Heart right ventricle (tissue), 16 donors: ENCODE measurements at regions not wholly inside any gene's neighbourhood (a gene's known extent, or its start where the extent isn't known, plus 50 kb on each side); places are given as distances from the start of the nearest gene placed in this dataset.
"Not testable (repeated sequence)": the region's sequence is repeated elsewhere in the genome, so short reads cannot be mapped to it uniquely, and the experiment has no call there.

Experiments used
- ATAC-seq, 8 donors: fragments of 200-7000 bp; cut with Tn5 transposase; one replicate each; pipeline ENCODE4 v1.9.1; 2020; ENCODE audit warnings: mild to moderate bottlenecking in 8 of 8, moderate library complexity in 8 of 8, moderate number of reproducible peaks in 1 of 8
- DNase-seq, 2 donors: peaks; one replicate each; pipeline ENCODE4 v3.0.0-alpha.2; 2020
- H3K27ac ChIP-seq, 10 donors: fragments of 200-600 bp; sonication (generic) in 2 of 10; one replicate each; pipeline versions ENCODE4 v1.5.0 to v1.8.0; 2020 to 2022; ENCODE audit warnings: mild to moderate bottlenecking in 3 of 10
- H3K27me3 ChIP-seq, 7 donors: fragments of 200-600 bp; one replicate each; pipeline ENCODE4 v1.8.0; 2021 to 2022; ENCODE audit warnings: mild to moderate bottlenecking in 2 of 7
- H3K36me3 ChIP-seq, 9 donors: fragments of 200-600 bp; sonication (generic) in 1 of 9; one replicate each; pipeline versions ENCODE4 v1.5.0 to v1.8.0; 2020 to 2022; ENCODE audit warnings: mild to moderate bottlenecking in 2 of 9
- H3K4me1 ChIP-seq, 9 donors: fragments of 200-600 bp; sonication (generic) in 1 of 9; one replicate each; pipeline versions ENCODE4 v1.5.0 to v1.8.0; 2020 to 2022; ENCODE audit warnings: mild to moderate bottlenecking in 4 of 9
- H3K4me3 ChIP-seq, 10 donors: fragments of 200-600 bp; sonication (generic) in 2 of 10; one replicate each; pipeline versions ENCODE4 v1.5.0 to v1.8.0; 2020 to 2022; ENCODE audit warnings: mild to moderate bottlenecking in 7 of 10, moderate library complexity in 2 of 10
- H3K9me3 ChIP-seq, 11 donors: fragments of 200-600 bp in 10 of 11; sonication (generic) in 2 of 11; one replicate each; pipeline versions ENCODE4 v1.5.0 to v1.8.0; 2013 to 2022; ENCODE audit warnings: mild to moderate bottlenecking in 2 of 11, control low read depth in 1 of 11, moderate library complexity in 1 of 11
- WGBS, 2 donors: extraction: QIAGEN DNeasy Blood & Tissue Kit; methylation state at CpG; one replicate each; pipeline ENCODE4 v1.1.7; 2013; ENCODE audit warnings: inconsistent platforms in 1 of 2; 5-methylcytosine and 5-hydroxymethylcytosine counted together
- intact Hi-C, 10 donors: fragments of 100-400 bp; cut with DNase I; formaldehyde crosslinking; loops; one replicate each; pipeline versions ENCODE4 v1.11.1 to v1.14.2; 2022
- donor health status: Arrhythmogenic right ventricular cardiomyopathy.
- donor health status: ischemic (EF 13 %, LVEDD 7.1; RV severe dilation, severe dysfunction).
- donor health status: healthy with polysubstance abuse.
- donor health status: DM: no; HTN: yes; CAD: no.
- donor health status: DM: no; HTN: no; CAD: no.
- donor health status: ischemic (EF 25% LVEDD 6.9; RV normal size, moderate dysfunction).
- donor health status: ischemic (EF 25% LVEDD 5.7; RV mildly dilated, moderate dysfunction).
- donor health status: healthy.
- donor health status: DM: yes; HTN: yes; CAD: no.
- donor health status: Ischemic cardiomyopathy.
- donor health status: ischemic (EF 35%, LVEDD 5.7; RV mildly dilated, moderate dysfunction).
- donor health status: nonischemic (EF 11% LVEDD 7.7; RV severe dilation, severe dysfunction).
- donor health status: DM: yes; HTN: yes; CAD: no.
- donor health status: PGD.
- donor health status: ischemic (EF 29% LVEDD 5.4; RV normal size, mild dysfunction).
- donor health status: nonischemic (EF 23%, LVEDD 6.1; RV moderate dilation, normal function).

DNA sequence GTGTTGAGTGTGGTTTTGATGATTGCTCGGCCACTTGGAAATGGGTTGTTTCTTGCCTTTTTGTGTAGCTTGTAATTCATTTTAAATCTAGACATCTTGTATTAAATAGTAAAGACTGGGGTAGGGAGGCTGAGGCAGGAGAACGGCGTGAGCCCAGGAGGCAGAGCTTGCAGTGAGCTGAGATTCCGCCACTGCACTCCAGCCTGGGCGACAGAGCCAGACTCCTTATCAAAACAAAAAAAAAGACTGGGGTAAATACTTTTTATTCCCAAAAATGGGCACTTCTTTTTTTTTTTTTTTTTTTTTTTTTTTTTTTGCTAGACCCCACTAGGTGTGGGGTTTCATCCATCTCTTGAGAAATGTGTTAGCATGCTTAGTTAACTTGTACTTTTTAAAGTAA is 258.8 kb upstream of the FAM240B start:
- H3K27ac ChIP-seq, H3K27me3 ChIP-seq, DNase-seq, ATAC-seq, H3K4me1 ChIP-seq, H3K36me3 ChIP-seq, H3K9me3 ChIP-seq, H3K4me3 ChIP-seq, intact Hi-C loops: not testable (repeated sequence)
- WGBS, 2 donors = 95 to 96% methylated on average over 3 to 4 of the region's 5 CpGs

- H3K9me3 ChIP-seq, H3K4me1 ChIP-seq, intact Hi-C loops, DNase-seq, H3K27me3 ChIP-seq, H3K36me3 ChIP-seq, H3K27ac ChIP-seq, H3K4me3 ChIP-seq: not testable (repeated sequence)
- WGBS, 2 donors = 47 to 52% methylated on average over 3 of the region's 5 CpGs
- ATAC-seq = peak in 3 of 8 donors; percentile 20 to 42 (median 41)
Observed at GRCh38 chr9:38969480-38969879, 249.5 kb upstream of the FAM240B start.

DNA sequence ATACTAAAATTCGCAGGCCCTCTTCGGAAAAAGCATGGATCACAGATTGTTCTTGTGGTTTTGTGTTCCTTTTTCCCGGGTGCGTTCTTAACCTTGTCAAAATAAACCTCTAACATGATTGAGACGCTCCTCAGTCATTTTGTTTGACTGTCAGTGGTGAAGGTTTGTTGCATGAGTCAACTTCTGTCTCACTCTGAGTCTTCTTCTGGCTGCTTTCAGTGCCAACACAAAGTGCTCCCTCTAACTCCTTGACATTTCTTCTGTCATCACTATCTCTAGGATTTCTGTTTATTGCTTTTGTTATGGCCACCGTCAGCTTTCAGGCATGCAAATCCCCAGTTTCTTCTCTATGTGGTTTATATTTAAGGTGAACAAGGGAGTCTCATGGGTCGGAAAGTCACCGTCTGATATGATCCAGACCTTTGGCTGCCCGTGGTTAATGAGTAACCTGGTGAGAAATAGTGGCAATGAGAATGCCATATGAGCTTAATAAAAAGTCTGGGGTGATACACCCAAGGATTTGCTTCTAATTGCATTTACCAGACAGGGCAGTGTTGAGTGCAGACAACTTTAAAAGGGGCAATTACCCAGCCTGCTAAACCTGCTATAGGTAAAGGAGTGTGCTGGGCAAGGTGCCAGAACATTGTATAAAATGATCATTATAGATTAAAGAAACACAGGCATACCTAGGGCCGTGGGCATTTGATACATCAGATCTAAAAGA is 248.9 kb upstream of the FAM240B start:
- DNase-seq, intact Hi-C loops, H3K27me3 ChIP-seq, H3K9me3 ChIP-seq, H3K27ac ChIP-seq, H3K4me1 ChIP-seq, H3K4me3 ChIP-seq, H3K36me3 ChIP-seq: not testable (repeated sequence)
- 32 to 62% methylated on average over 5 of the region's 10 CpGs for WGBS, 2 donors
- ATAC-seq = peak in 3 of 8 donors; percentile 25 to 68 (median 49)

GRCh38 chr9:38967866-38968265 is 247.9 kb upstream of the FAM240B start:
- H3K9me3 ChIP-seq, H3K36me3 ChIP-seq, H3K27ac ChIP-seq, H3K4me3 ChIP-seq, ATAC-seq, DNase-seq, intact Hi-C loops, H3K27me3 ChIP-seq, H3K4me1 ChIP-seq: not testable (repeated sequence)
- WGBS, 2 donors = no CpG with 5 or more reads among the region's 6 CpGs

DNA sequence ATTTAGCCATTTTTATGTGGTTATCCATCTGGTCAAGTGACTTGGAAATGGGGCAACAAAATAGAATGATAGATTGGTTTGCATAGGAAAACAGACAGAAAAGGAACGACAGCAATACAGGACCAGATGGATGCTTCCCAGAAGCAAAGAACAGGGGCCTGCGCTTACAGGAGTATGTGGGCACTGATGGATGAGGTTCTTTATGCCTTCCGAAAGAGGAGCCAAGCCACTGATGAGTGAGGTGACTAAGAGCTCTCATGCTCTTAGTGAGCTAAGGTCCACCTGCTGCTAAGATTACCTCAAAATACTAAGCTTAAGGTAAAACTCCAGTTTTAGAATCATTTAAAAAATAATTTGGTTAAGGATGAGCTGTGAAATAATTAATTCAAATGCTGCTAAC is 247.4 kb upstream of the FAM240B start:
- H3K27ac ChIP-seq, intact Hi-C loops, DNase-seq, H3K4me1 ChIP-seq, ATAC-seq, H3K9me3 ChIP-seq, H3K36me3 ChIP-seq, H3K4me3 ChIP-seq, H3K27me3 ChIP-seq: not testable (repeated sequence)
- no CpG with 5 or more reads among the region's 3 CpGs for WGBS, 2 donors

- H3K36me3 ChIP-seq, H3K4me3 ChIP-seq, DNase-seq, H3K27me3 ChIP-seq, H3K27ac ChIP-seq, H3K4me1 ChIP-seq, ATAC-seq, H3K9me3 ChIP-seq, intact Hi-C loops: not testable (repeated sequence)
- no CpG with 5 or more reads among the region's 4 CpGs for WGBS, 2 donors
Observed at GRCh38 chr9:38959812-38960211, 239.9 kb upstream of the FAM240B start.

GRCh38 chr9:38955837-38956236 is 235.9 kb upstream of the FAM240B start:
- H3K4me3 ChIP-seq, H3K9me3 ChIP-seq, ATAC-seq, intact Hi-C loops, DNase-seq, H3K27me3 ChIP-seq, H3K36me3 ChIP-seq, H3K4me1 ChIP-seq, H3K27ac ChIP-seq: not testable (repeated sequence)
- WGBS, 2 donors = 81% methylated on average over 4 of the region's 4 CpGs

DNA sequence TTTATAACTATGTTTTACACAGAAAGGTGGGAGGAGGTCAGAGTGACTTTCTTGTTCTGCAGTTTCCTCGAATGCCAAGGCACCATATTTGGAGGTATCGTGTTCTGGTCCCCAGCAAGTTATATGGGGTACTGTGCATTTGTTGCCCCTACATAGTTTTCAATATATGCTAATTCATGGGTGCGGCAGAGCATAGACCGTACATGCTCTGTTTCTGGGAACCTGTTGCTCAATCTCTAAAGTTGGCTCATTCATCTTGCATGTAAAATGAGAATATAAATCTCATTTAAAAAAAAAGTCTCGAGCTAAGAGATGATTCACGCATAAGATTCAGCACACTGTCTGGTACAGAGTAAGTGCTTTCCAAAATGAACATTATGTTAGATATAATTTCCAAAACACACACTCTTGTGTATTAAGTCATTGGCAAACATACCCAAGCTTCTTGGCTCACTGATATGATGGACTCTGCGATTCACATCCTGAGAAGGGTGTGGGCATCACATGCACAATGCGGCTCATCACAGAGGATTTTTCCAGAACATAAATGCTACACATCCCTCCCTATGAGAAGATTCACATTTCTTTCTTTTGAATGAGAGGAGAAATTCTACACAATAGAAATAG is 232.9 kb upstream of the FAM240B start:
- 85 to 87% methylated on average over 4 to 5 of the region's 8 CpGs for WGBS, 2 donors
- ATAC-seq, H3K9me3 ChIP-seq, DNase-seq, H3K27ac ChIP-seq, H3K4me1 ChIP-seq, H3K27me3 ChIP-seq, H3K4me3 ChIP-seq, H3K36me3 ChIP-seq, intact Hi-C loops: not testable (repeated sequence)

DNA sequence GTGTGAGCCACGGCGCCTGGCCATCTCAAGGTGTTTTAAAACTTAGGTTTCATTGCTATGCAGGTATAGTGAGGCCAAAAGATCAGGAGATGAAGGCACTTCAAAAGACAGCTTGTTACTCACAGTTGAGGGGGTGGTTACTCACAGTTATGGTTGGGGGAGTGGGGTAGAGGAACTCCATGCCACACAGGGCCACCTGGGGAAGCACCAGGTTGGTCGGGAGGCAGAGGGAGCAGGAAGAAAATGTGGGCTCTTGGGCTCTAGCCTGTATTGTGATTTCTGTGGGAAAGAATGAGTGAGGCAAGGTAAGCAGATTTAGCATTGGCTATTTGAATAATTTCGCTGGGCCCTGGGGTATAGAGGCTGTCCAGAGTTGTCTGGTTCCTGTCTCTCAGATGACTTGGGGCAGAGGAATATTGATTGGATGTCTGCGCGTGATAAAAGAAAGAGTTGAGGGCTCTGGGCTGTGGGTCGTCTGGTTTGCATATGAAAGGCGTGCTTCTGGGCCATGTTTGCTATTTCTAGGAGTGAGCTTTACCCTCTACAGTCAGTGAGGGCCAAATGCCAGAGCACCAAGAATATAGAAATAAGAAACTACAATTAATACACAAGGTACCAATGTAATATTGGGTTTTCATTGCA is 226.1 kb upstream of the FAM240B start:
- intact Hi-C loops, DNase-seq, H3K27ac ChIP-seq, H3K4me3 ChIP-seq, H3K4me1 ChIP-seq, H3K36me3 ChIP-seq, H3K9me3 ChIP-seq, H3K27me3 ChIP-seq: not testable (repeated sequence)
- WGBS, 2 donors = no CpG with 5 or more reads among the region's 8 CpGs
- ATAC-seq = peak in 1 of 8 donors; percentile 51

DNA sequence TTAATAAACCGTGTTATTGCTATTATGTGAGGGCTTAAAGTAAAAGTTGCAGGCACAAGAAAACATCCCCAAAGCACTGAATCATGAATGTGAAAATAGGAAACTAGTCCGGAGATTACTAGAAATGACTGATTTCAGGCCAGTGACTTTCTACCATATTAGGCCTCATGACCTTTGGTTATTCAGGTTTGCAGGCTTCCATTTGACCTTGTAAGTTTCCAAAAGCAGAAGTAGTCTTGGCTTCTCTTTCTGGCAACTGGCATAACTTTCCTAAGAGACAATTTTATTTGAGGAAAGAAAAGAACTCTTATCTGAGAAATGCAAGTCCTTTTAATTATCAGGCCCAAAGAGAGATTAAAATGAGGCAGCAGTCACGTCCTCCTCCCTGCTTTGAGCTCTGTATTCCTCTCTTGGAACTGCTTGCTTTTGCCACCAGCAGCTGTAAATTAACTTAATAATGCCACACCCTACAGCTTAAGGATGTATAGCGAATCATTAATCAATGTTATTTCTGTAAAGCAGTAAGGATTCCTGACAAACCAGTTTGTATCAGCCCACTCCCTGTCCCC is 225.0 kb upstream of the FAM240B start:
- DNase-seq, H3K36me3 ChIP-seq, H3K4me3 ChIP-seq, H3K27ac ChIP-seq, H3K4me1 ChIP-seq, H3K27me3 ChIP-seq, H3K9me3 ChIP-seq, intact Hi-C loops: not testable (repeated sequence)
- ATAC-seq = peak in 3 of 8 donors; percentile 25 to 63 (median 38)
- no CpG with 5 or more reads among the region's 4 CpGs for WGBS, 2 donors

DNA sequence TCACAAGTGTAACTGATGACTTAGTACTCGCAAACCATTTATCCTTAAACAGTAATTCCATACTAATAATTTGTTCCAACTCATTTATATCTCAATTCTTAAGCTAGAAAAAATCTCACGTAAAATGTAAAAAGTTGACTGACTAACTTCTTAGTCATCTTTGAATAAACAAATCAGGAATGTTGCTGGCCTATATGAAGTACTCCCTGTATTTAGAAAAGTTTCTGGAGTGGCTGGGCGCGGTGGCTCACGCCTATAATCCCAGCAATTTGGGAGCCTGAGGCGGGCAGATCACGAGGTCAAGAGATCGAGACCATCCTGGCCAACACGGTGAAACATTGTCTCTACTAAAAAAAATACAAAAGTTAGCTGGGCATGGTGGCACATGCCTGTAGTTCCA is 220.6 kb upstream of the FAM240B start:
- DNase-seq, intact Hi-C loops, ATAC-seq, H3K27ac ChIP-seq, H3K4me1 ChIP-seq, H3K36me3 ChIP-seq, H3K27me3 ChIP-seq, H3K9me3 ChIP-seq, H3K4me3 ChIP-seq: not testable (repeated sequence)
- WGBS, 2 donors = no CpG with 5 or more reads among the region's 9 CpGs
